ENCODE measurements at regions not wholly inside any gene's neighbourhood (a gene's known extent, or its start where the extent isn't known, plus 50 kb on each side); places are given as distances from the start of the nearest gene placed in this dataset.

GRCh38 chr6:6784514-6785162, 196.1 kb downstream of the LY86 start:
- no peak for DNase-seq

GRCh38 chr6:6785163-6785521, 196.6 kb downstream of the LY86 start:
- DNase-seq, result no peak

- DNase-seq, result no peak
Measured at GRCh38 chr6:6788394-6789032, 200.0 kb downstream of the LY86 start.

GRCh38 chr6:6790393-6790792, 201.9 kb downstream of the LY86 start:
- no peak for DNase-seq

GRCh38 chr6:6790891-6791290, 202.4 kb downstream of the LY86 start:
- DNase-seq, result no peak

GRCh38 chr6:6793388-6794250, 205.1 kb downstream of the LY86 start:
- DNase-seq, result no peak

- no peak for DNase-seq
Measured at GRCh38 chr6:6795393-6795792, 206.9 kb downstream of the LY86 start.

GRCh38 chr6:6796818-6797217, 208.3 kb downstream of the LY86 start:
- DNase-seq, result no peak

- no peak for DNase-seq
Measured at GRCh38 chr6:6798448-6798860, 209.9 kb downstream of the LY86 start.

- DNase-seq, result no peak
Measured at GRCh38 chr6:6801005-6801335, 212.4 kb downstream of the LY86 start.

- no peak for DNase-seq
Measured at GRCh38 chr6:6801635-6802218, 213.2 kb downstream of the LY86 start.

GRCh38 chr6:6803180-6803977, 214.9 kb downstream of the LY86 start:
- no peak for DNase-seq

GRCh38 chr6:6804843-6805615, 216.5 kb downstream of the LY86 start:
- DNase-seq, result no peak

- no peak for DNase-seq
Measured at GRCh38 chr6:6806844-6807518, 218.5 kb downstream of the LY86 start.

GRCh38 chr6:6808343-6808742, 219.8 kb downstream of the LY86 start:
- no peak for DNase-seq

- DNase-seq, result no peak
Measured at GRCh38 chr6:6808915-6809314, 220.4 kb downstream of the LY86 start.

GRCh38 chr6:6810727-6811126, 222.2 kb downstream of the LY86 start:
- DNase-seq, result no peak

GRCh38 chr6:6811128-6812009, 222.8 kb downstream of the LY86 start:
- no peak for DNase-seq

- no peak for DNase-seq
Measured at GRCh38 chr6:6812427-6812826, 223.9 kb downstream of the LY86 start.

GRCh38 chr6:6815732-6816131, 227.2 kb downstream of the LY86 start:
- DNase-seq, result no peak

Data from activated naive CD4-positive, alpha-beta T cell (primary cell).